PC-3 (cell line): ENCODE measurements at regions not wholly inside any gene's neighbourhood (a gene's known extent, or its start where the extent isn't known, plus 50 kb on each side); places are given as distances from the start of the nearest gene placed in this dataset.

ENCODE experiments used
- ATAC-seq: fragments of 200-7000 bp; cut with Tn5 transposase; 2 replicates; pipeline ENCODE4 v1.9.1; 2020; ENCODE audit warnings: mild to moderate bottlenecking, moderate library complexity
- BruUV-seq: library from RNA; stranded (reverse); fragments of 400-500 nt; replicated peaks from 2 replicates; lab custom pipeline; 2021; lab: Mats Ljungman, UMichigan
- CTCF ChIA-PET: fragments of 300-600 bp; sonication (Branson Sonifier 250); formaldehyde crosslinking; loops from one replicate; lab custom pipeline; 2022; ENCODE audit warnings: antibody characterized with exemption; lab: Charles Lee
- POLR2A ChIA-PET: fragments of 300-600 bp; sonication (Branson Sonifier 250); formaldehyde crosslinking; loops from one replicate; lab custom pipeline; 2022; ENCODE audit warnings: antibody characterized with exemption; ENCODE audit not compliant: unreplicated experiment; lab: Charles Lee
- DNase-seq: peaks from one replicate; pipeline ENCODE4 v3.0.0-alpha.2; 2015
- H2AFZ ChIP-seq: fragments of 300-600 bp; sonication (generic); 2 replicates; pipeline ENCODE4 v1.6.0; 2016; ENCODE audit warnings: antibody characterized with exemption, low read length
- H3F3A ChIP-seq: fragments of 300-600 bp; sonication (generic); one replicate; pipeline ENCODE4 v1.6.0; 2017; ENCODE audit warnings: antibody characterized with exemption, low read length, control low read depth, mild to moderate bottlenecking; ENCODE audit not compliant: unreplicated experiment
- H3K27ac ChIP-seq: fragments of 300-600 bp; sonication (generic); 2 replicates; pipeline ENCODE4 v1.5.1; 2016; ENCODE audit warnings: mild to moderate bottlenecking, low read length
- H3K27me3 ChIP-seq: fragments of 300-600 bp; sonication (generic); 2 replicates; pipeline ENCODE4 v1.6.1; 2016; ENCODE audit warnings: low read length, mixed read lengths
- H3K36me3 ChIP-seq: fragments of 300-600 bp; sonication (generic); 2 replicates; pipeline ENCODE4 v1.6.1; 2016; ENCODE audit warnings: low read depth, mixed run types, low read length, mixed read lengths
- H3K4me1 ChIP-seq: fragments of 300-600 bp; sonication (generic); 2 replicates; pipeline ENCODE4 v1.5.1; 2016; ENCODE audit warnings: low read length; ENCODE audit not compliant: insufficient read depth
- H3K4me2 ChIP-seq: fragments of 300-600 bp; sonication (generic); 2 replicates; pipeline ENCODE4 v1.6.0; 2016; ENCODE audit warnings: low read length
- H3K4me3 ChIP-seq: fragments of 300-600 bp; sonication (generic); 2 replicates; pipeline ENCODE4 v1.5.1; 2016; ENCODE audit warnings: mild to moderate bottlenecking, low read length, mixed read lengths
- H3K79me2 ChIP-seq: fragments of 300-600 bp; sonication (generic); 2 replicates; pipeline ENCODE4 v1.6.1; 2017; ENCODE audit warnings: low read length, mixed read lengths
- H3K9ac ChIP-seq: fragments of 300-600 bp; sonication (generic); 2 replicates; pipeline ENCODE4 v1.6.0; 2016; ENCODE audit warnings: mild to moderate bottlenecking, low read length
- H3K9me2 ChIP-seq: fragments of 300-600 bp; sonication (generic); replicated peaks from 2 replicates; pipeline ENCODE4 v1.6.1; 2016; ENCODE audit warnings: mixed run types, low read length, mixed read lengths
- H3K9me3 ChIP-seq: fragments of 300-600 bp; sonication (generic); 2 replicates; pipeline ENCODE4 v1.6.1; 2016; ENCODE audit warnings: low read length, mixed read lengths
- H4K20me1 ChIP-seq: fragments of 300-600 bp; sonication (generic); 2 replicates; pipeline ENCODE4 v1.6.1; 2016; ENCODE audit warnings: low read length, mixed read lengths
- EZH2 ChIP-seq: fragments of 300-600 bp; sonication (generic); IDR thresholded peaks from one replicate; pipeline ENCODE4 v1.6.1; 2017; ENCODE audit warnings: antibody characterized with exemption, mild to moderate bottlenecking, low read length; ENCODE audit not compliant: unreplicated experiment
- EZH2phosphoT487 ChIP-seq: fragments of 300-600 bp; sonication (generic); IDR thresholded peaks from 2 replicates; pipeline ENCODE4 v1.6.1; 2018; ENCODE audit warnings: mild to moderate bottlenecking, antibody characterized with exemption, low read length, borderline replicate concordance
- intact Hi-C: fragments of 100-400 bp; cut with micrococcal nuclease; formaldehyde crosslinking; loops from 2 replicates; pipeline ENCODE4 v1.9.0; 2023
- TF ChIP-seq, protein P1 (sequence below): fragments of 300-600 bp; sonication (generic); conservative IDR thresholded peaks from 2 replicates; pipeline ENCODE4 v1.5.1; 2017; ENCODE audit warnings: antibody characterized with exemption, low read depth, mild to moderate bottlenecking, low read length

DNA sequence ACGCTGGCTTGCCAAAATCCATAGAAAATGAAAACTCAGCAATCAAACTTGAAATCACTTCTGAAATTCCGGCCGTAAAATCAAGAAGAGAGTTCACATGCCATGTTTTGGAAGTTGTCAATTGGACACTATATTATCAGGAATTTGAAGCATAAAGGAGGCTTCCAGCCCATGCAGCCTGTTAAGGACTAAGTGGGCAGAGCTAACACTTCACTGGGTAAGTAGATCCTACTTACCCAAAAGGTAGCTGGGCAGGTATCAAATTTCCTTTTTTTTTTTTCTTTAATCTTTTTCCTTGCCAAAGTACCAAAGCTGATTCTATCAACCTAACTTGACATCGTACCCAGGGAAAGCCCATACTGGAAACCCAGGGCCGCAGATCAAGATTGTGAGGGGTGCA lies 71.5 kb upstream of the ARHGAP5 start:
- no peaks in the 10 kb centered on the region for H3K27me3 ChIP-seq
- H3K9me3 ChIP-seq = no peaks in the 10 kb centered on the region
- TF ChIP-seq EZH2 (no peak), EZH2phosphoT487 (no peak)
- TF ChIP-seq, protein P1, sequence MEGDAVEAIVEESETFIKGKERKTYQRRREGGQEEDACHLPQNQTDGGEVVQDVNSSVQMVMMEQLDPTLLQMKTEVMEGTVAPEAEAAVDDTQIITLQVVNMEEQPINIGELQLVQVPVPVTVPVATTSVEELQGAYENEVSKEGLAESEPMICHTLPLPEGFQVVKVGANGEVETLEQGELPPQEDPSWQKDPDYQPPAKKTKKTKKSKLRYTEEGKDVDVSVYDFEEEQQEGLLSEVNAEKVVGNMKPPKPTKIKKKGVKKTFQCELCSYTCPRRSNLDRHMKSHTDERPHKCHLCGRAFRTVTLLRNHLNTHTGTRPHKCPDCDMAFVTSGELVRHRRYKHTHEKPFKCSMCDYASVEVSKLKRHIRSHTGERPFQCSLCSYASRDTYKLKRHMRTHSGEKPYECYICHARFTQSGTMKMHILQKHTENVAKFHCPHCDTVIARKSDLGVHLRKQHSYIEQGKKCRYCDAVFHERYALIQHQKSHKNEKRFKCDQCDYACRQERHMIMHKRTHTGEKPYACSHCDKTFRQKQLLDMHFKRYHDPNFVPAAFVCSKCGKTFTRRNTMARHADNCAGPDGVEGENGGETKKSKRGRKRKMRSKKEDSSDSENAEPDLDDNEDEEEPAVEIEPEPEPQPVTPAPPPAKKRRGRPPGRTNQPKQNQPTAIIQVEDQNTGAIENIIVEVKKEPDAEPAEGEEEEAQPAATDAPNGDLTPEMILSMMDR = no peak
- H3K9ac ChIP-seq = no peak overlapping the region
- no peak for DNase-seq
- H3F3A ChIP-seq = no peaks in the 10 kb centered on the region
- H3K27ac ChIP-seq = peak overlapping the region; percentile 83; the same call in 1 of the 2 replicates
- H3K79me2 ChIP-seq = no peaks in the 10 kb centered on the region
- H3K4me1 ChIP-seq = peaks cover 49% of the 10 kb centered on the region
- CTCF ChIA-PET = no interaction called here
- H3K36me3 ChIP-seq = no peaks in the 10 kb centered on the region
- ATAC-seq = no peak
- intact Hi-C loops = loop anchor here (1.0 to 5.0 kb wide), 5 partner anchors 13 to 252 kb away; partner anchors contain the start of gene ARHGAP5
- no peaks in the 10 kb centered on the region for H3K9me2 ChIP-seq
- H3K4me3 ChIP-seq = no peak overlapping the region
- no peak overlapping the region for H3K4me2 ChIP-seq
- no TSS peak for BruUV-seq
- POLR2A ChIA-PET = no interaction called here
- no peaks in the 10 kb centered on the region for H4K20me1 ChIP-seq
- H2AFZ ChIP-seq = no peak overlapping the region

DNA sequence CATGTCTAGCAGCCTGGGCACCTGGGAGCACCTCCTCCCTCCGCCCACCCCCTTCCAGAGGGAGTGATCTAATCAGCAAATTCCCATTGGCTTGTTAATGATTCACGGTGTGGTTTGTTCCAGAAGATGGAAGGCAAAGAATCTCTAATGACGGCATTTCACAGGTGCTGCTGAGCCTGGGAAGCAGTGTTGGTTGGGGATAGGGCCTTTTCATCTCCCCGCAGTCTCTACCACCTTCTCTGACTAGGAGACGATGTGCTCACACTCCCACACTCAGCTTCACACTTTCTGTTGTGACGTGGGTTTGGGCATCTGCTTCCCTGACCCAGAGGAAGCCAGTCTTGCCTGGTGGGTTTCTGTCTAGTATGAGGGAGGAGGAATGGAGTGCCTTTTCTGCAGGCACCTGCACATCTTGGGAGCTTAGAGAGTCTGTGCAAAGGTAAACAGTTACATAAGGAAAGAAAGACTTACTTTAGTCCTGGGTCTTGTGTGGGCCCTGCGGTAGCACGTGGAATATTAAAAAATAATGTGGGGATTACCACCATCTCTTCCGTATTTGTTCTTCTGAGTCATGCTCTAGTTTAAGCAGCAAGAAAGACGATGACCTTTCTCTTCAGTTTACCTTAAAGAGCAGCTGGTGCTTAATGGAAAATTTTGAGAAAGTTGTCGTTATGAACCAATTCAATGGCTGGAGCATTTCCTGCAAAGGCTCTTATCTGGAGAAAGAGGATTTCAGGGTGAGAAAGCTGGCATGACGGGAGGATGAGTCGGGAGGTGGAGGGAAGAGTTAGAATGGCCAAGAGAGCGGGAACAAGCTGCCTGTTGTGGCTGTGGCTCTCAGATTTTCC lies 70.6 kb upstream of the ARHGAP5 start:
- Histone ChIP-seq H3K4me3 (no peak overlapping the region), H2AFZ (peak overlapping the region; percentile 21), H3K9ac (peak overlapping the region; percentile 46), H3K9me3 (no peaks in the 10 kb centered on the region), H3K9me2 (no peaks in the 10 kb centered on the region), H3K4me1 (peaks cover 58% of the 10 kb centered on the region), H3K79me2 (no peaks in the 10 kb centered on the region), H3F3A (no peaks in the 10 kb centered on the region), H4K20me1 (no peaks in the 10 kb centered on the region), H3K36me3 (no peaks in the 10 kb centered on the region), H3K27me3 (no peaks in the 10 kb centered on the region), H3K27ac (peak overlapping the region; percentile 83), H3K4me2 (peak overlapping the region; percentile 56)
- TF ChIP-seq, protein P1 = no peak
- TF ChIP-seq EZH2phosphoT487 = no peak
- TF ChIP-seq EZH2 = no peak
- ATAC-seq = peak; percentile 62
- ChIA-PET CTCF (no interaction called here), POLR2A (interaction anchor here (0.6 to 0.7 kb wide), 3 partner anchors 34 to 497 kb away, joined by 3 to 25 read pairs (median 5); partner anchors contain the start of gene ARHGAP5)
- DNase-seq = peak; percentile 85
- BruUV-seq = no TSS peak
- intact Hi-C loops = loop anchor here (1.0 to 5.0 kb wide), 5 partner anchors 14 to 251 kb away; partner anchors contain the start of gene ARHGAP5
